Liver (tissue), 8 donors: ENCODE measurements at regions not wholly inside any gene's neighbourhood (a gene's known extent, or its start where the extent isn't known, plus 50 kb on each side); places are given as distances from the start of the nearest gene placed in this dataset.

Experiments used
- DNase-seq: peaks from one replicate; pipeline ENCODE4 v3.0.0-alpha.2; 2017; ENCODE audit warnings: low spot score
- H3K27ac ChIP-seq, 2 donors: one replicate each; pipeline ENCODE4 v1.7.0; 2013; ENCODE audit warnings: inconsistent platforms in 2 of 2, low read length in 2 of 2, control low read depth in 1 of 2, low read depth in 1 of 2, mild to moderate bottlenecking in 1 of 2
- H3K27me3 ChIP-seq, 4 donors: one replicate each; pipeline versions ENCODE4 v1.6.1 to v1.7.0; 2013; ENCODE audit warnings: low read length in 3 of 4, inconsistent platforms in 1 of 4, mild to moderate bottlenecking in 1 of 4, moderate library complexity in 1 of 4; ENCODE audit not compliant: control insufficient read depth in 4 of 4, insufficient read depth in 4 of 4
- H3K36me3 ChIP-seq, 4 donors: one replicate each; pipeline versions ENCODE4 v1.6.1 to v1.7.0; 2013; ENCODE audit warnings: low read length in 3 of 4, mild to moderate bottlenecking in 3 of 4, low read depth in 1 of 4, moderate library complexity in 1 of 4; ENCODE audit not compliant: control insufficient read depth in 4 of 4, insufficient read depth in 3 of 4
- H3K4me1 ChIP-seq, 4 donors: one replicate each; pipeline versions ENCODE4 v1.6.1 to v1.7.0; 2013; ENCODE audit warnings: low read length in 3 of 4, mild to moderate bottlenecking in 3 of 4, moderate library complexity in 1 of 4; ENCODE audit not compliant: control insufficient read depth in 4 of 4, insufficient read depth in 4 of 4
- H3K4me3 ChIP-seq, 3 donors: one replicate each; pipeline versions ENCODE4 v1.6.1 to v1.7.0; 2013; ENCODE audit warnings: low read length in 3 of 3, control low read depth in 1 of 3, low read depth in 1 of 3, mild to moderate bottlenecking in 1 of 3
- H3K9ac ChIP-seq, 2 donors: one replicate each; pipeline ENCODE4 v1.7.0; 2013; ENCODE audit warnings: low read length in 2 of 2, mild to moderate bottlenecking in 2 of 2, moderate library complexity in 2 of 2, control low read depth in 1 of 2, low read depth in 1 of 2
- H3K9me3 ChIP-seq, 4 donors: one replicate each; pipeline versions ENCODE4 v1.6.1 to v1.7.0; 2013; ENCODE audit warnings: low read length in 3 of 4; ENCODE audit not compliant: control insufficient read depth in 4 of 4
- ATF3 ChIP-seq: IDR thresholded peaks from 2 replicates; pipeline ENCODE4 v1.6.1; 2016; ENCODE audit warnings: antibody characterized with exemption
- CTCF ChIP-seq: fragments of 150-350 bp; IDR thresholded peaks from 2 replicates; pipeline ENCODE4 v1.5.1; 2017; ENCODE audit warnings: improper control_type of control experiment, low read depth, low read length; ENCODE audit not compliant: missing input control
- EGR1 ChIP-seq, 2 donors: IDR thresholded peaks; 2 replicates each; pipeline ENCODE4 v1.6.1; 2016 to 2018; ENCODE audit warnings: antibody characterized with exemption in 2 of 2, low read depth in 2 of 2
- FOXA1 ChIP-seq: IDR thresholded peaks from 2 replicates; pipeline ENCODE4 v1.6.1; 2016; ENCODE audit warnings: antibody characterized with exemption
- FOXA2 ChIP-seq: IDR thresholded peaks from 2 replicates; pipeline ENCODE4 v1.6.1; 2016; ENCODE audit warnings: antibody characterized with exemption
- GABPA ChIP-seq, 2 donors: IDR thresholded peaks in 1 of 2; conservative IDR thresholded peaks in 1 of 2; 2 replicates each; pipeline ENCODE4 v1.6.1; 2016; ENCODE audit warnings: antibody characterized with exemption in 2 of 2, mild to moderate bottlenecking in 1 of 2, moderate library complexity in 1 of 2
- JUND ChIP-seq, 2 donors: IDR thresholded peaks; 2 replicates each; pipeline ENCODE4 v1.6.1; 2016; ENCODE audit warnings: antibody characterized with exemption in 2 of 2
- MAX ChIP-seq: IDR thresholded peaks from 2 replicates; pipeline ENCODE4 v1.6.1; 2016; ENCODE audit warnings: antibody characterized with exemption
- NR2F2 ChIP-seq: IDR thresholded peaks from 2 replicates; pipeline ENCODE4 v1.6.1; 2016; ENCODE audit warnings: antibody characterized with exemption
- RAD21 ChIP-seq, 2 donors: IDR thresholded peaks; 2 replicates each; pipeline ENCODE4 v1.6.1; 2016; ENCODE audit warnings: antibody characterized with exemption in 2 of 2, mild to moderate bottlenecking in 2 of 2
- REST ChIP-seq: IDR thresholded peaks from 2 replicates; pipeline ENCODE4 v1.6.1; 2016; ENCODE audit warnings: antibody characterized with exemption, mild to moderate bottlenecking
- RXRA ChIP-seq, 2 donors: IDR thresholded peaks; 2 replicates each; pipeline ENCODE4 v1.6.1; 2017 to 2018; ENCODE audit warnings: antibody characterized with exemption in 2 of 2, mild to moderate bottlenecking in 1 of 2
- SP1 ChIP-seq: IDR thresholded peaks from 2 replicates; pipeline ENCODE4 v1.6.1; 2018; ENCODE audit warnings: antibody characterized with exemption, mild to moderate bottlenecking
- TAF1 ChIP-seq: conservative IDR thresholded peaks from 2 replicates; pipeline ENCODE4 v1.6.1; 2016; ENCODE audit warnings: antibody characterized with exemption, mild to moderate bottlenecking
- YY1 ChIP-seq: IDR thresholded peaks from 2 replicates; pipeline ENCODE4 v1.6.1; 2016; ENCODE audit warnings: antibody characterized with exemption, mild to moderate bottlenecking
- ZBTB33 ChIP-seq: IDR thresholded peaks from 2 replicates; pipeline ENCODE4 v1.6.1; 2016; ENCODE audit warnings: antibody characterized with exemption
- WGBS: extraction: QIAGEN DNeasy Blood & Tissue Kit; methylation state at CpG from one replicate; pipeline ENCODE4 v1.1.7; 2013; 5-methylcytosine and 5-hydroxymethylcytosine counted together
- donor health status: healthy.
- donor health status: healthy.
- donor health status: healthy.
- donor health status: healthy.
- donor health status: healthy.

GRCh38 chr5:27876071-27876470 is 837.7 kb upstream of the CDH9 start:
- 63% methylated on average over 1 of the region's 1 CpG for WGBS
- no peak for TF ChIP-seq FOXA1
- TF ChIP-seq ATF3 = no peak

GRCh38 chr5:27875148-27875547 is 836.8 kb upstream of the CDH9 start:
- H3K36me3 ChIP-seq = no peaks in the 10 kb centered on the region
- DNase-seq = no peak
- no peaks in the 10 kb centered on the region for H3K4me1 ChIP-seq
- no peak overlapping the region for H3K27ac ChIP-seq
- H3K9me3 ChIP-seq = no peaks in the 10 kb centered on the region
- H3K27me3 ChIP-seq = no peaks in the 10 kb centered on the region
- no peak overlapping the region for H3K4me3 ChIP-seq
- TF ChIP-seq ATF3 (no peak), FOXA1 (no peak), GABPA (IDR thresholded peaks at IDR 0.05 in 1 of 2, conservative IDR thresholded peaks at IDR 0.05 in 1 of 2) (no peak), ZBTB33 (no peak), JUND (IDR thresholded peaks at IDR 0.05) (no peak), SP1 (no peak), EGR1 (IDR thresholded peaks at IDR 0.05; ENCODE audit: low read depth in 2 of 2) (no peak), YY1 (no peak), TAF1 (no peak), RAD21 (IDR thresholded peaks at IDR 0.05) (no peak), REST (no peak), NR2F2 (no peak), RXRA (IDR thresholded peaks at IDR 0.05) (no peak)
- H3K9ac ChIP-seq = no peak overlapping the region

More at GRCh38 chr5:27876071-27876470, 837.7 kb upstream of the CDH9 start:
- Histone ChIP-seq H3K4me1 (no peaks in the 10 kb centered on the region), H3K9ac (no peak overlapping the region), H3K27me3 (no peaks in the 10 kb centered on the region), H3K27ac (no peak overlapping the region), H3K9me3 (no peaks in the 10 kb centered on the region), H3K4me3 (no peak overlapping the region), H3K36me3 (no peaks in the 10 kb centered on the region)
- DNase-seq = no peak

GRCh38 chr5:27868292-27868691 is 829.9 kb upstream of the CDH9 start:
- 88% methylated on average over 2 of the region's 2 CpGs for WGBS
- no peak overlapping the region for H3K9ac ChIP-seq
- H3K36me3 ChIP-seq = no peaks in the 10 kb centered on the region
- H3K9me3 ChIP-seq = peaks cover 0 to 1% (median 0%) of the 10 kb centered on the region in 4 donors
- no peaks in the 10 kb centered on the region for H3K4me1 ChIP-seq
- no peak overlapping the region for H3K27ac ChIP-seq
- H3K4me3 ChIP-seq = no peak overlapping the region
- H3K27me3 ChIP-seq = no peaks in the 10 kb centered on the region
- no peak for DNase-seq
- no peak for TF ChIP-seq YY1
- TF ChIP-seq FOXA2 = no peak
- no peak for TF ChIP-seq RAD21 (IDR thresholded peaks at IDR 0.05)
- no peak for TF ChIP-seq FOXA1
- no peak for TF ChIP-seq CTCF
- no peak for TF ChIP-seq MAX
- TF ChIP-seq JUND (IDR thresholded peaks at IDR 0.05) = no peak
- no peak for TF ChIP-seq REST
- no peak for TF ChIP-seq RXRA (IDR thresholded peaks at IDR 0.05)
- TF ChIP-seq TAF1 = no peak
- TF ChIP-seq GABPA (IDR thresholded peaks at IDR 0.05 in 1 of 2, conservative IDR thresholded peaks at IDR 0.05 in 1 of 2) = no peak
- TF ChIP-seq NR2F2 = no peak
